OCI-LY3 (cell line): ENCODE measurements at regions not wholly inside any gene's neighbourhood (a gene's known extent, or its start where the extent isn't known, plus 50 kb on each side); places are given as distances from the start of the nearest gene placed in this dataset.

Experiments used
- H2AFZ ChIP-seq: fragments of 200-600, 300-600 bp; shearing (Covaris generic); 2 replicates; pipeline ENCODE4 v1.6.0; 2014; ENCODE audit warnings: antibody characterized with exemption, low read depth, low read length
- H3K27ac ChIP-seq: fragments of 200-600, 300-600 bp; sonication (generic); 2 replicates; pipeline ENCODE4 v1.5.1; 2014; ENCODE audit warnings: mild to moderate bottlenecking, low read length, moderate library complexity, mixed read lengths
- H3K27me3 ChIP-seq: fragments of 200-600, 300-600 bp; sonication (generic); 2 replicates; pipeline ENCODE4 v1.6.1; 2014; ENCODE audit warnings: low read depth, low read length, mixed read lengths
- H3K36me3 ChIP-seq: fragments of 200-600, 300-600 bp; sonication (generic); replicated peaks from 2 replicates; pipeline ENCODE3; 2014; ENCODE audit warnings: low read depth, low read length, mixed read lengths
- H3K4me1 ChIP-seq: fragments of 300-600, 200-600 bp; sonication (generic); 2 replicates; pipeline ENCODE4 v1.6.1; 2014; ENCODE audit warnings: low read length, mixed read lengths
- H3K4me2 ChIP-seq: fragments of 200-600, 300-600 bp; sonication (generic); 2 replicates; pipeline ENCODE4 v1.6.1; 2014; ENCODE audit warnings: low read length, mixed read lengths
- H3K4me3 ChIP-seq: fragments of 300-600, 200-600 bp; sonication (generic); 2 replicates; pipeline ENCODE4 v1.5.1; 2014; ENCODE audit warnings: antibody characterized with exemption, mild to moderate bottlenecking, low read length, moderate library complexity
- H3K79me2 ChIP-seq: fragments of 300-600, 200-600 bp; shearing (Covaris generic); 2 replicates; pipeline ENCODE4 v1.6.1; 2014; ENCODE audit warnings: mild to moderate bottlenecking, low read length, mixed read lengths
- H3K9ac ChIP-seq: fragments of 300-600, 200-600 bp; shearing (Covaris generic); 2 replicates; pipeline ENCODE4 v1.6.0; 2014; ENCODE audit warnings: mild to moderate bottlenecking, low read length, moderate library complexity
- H3K9me3 ChIP-seq: fragments of 200-600, 300-600 bp; shearing (Covaris generic); 2 replicates; pipeline ENCODE4 v1.6.1; 2014; ENCODE audit warnings: low read length, mixed read lengths; ENCODE audit not compliant: insufficient read depth
- H4K20me1 ChIP-seq: fragments of 200-600, 300-600 bp; sonication (generic); 2 replicates; pipeline ENCODE4 v1.6.1; 2016; ENCODE audit warnings: low read length, mixed read lengths; ENCODE audit not compliant: insufficient read depth
- CTCF ChIP-seq: fragments of 200-600, 300-600 bp; sonication (generic); IDR thresholded peaks from 2 replicates; pipeline ENCODE4 v1.5.1; 2014; ENCODE audit warnings: antibody characterized with exemption, low read length, low read depth
- EZH2phosphoT487 ChIP-seq: fragments of 200-600 bp; shearing (Covaris generic); IDR thresholded peaks from 2 replicates; pipeline ENCODE4 v1.6.1; 2018; ENCODE audit warnings: antibody characterized with exemption, mixed run types, low read depth

- no peak overlapping the region for H3K4me3 ChIP-seq
- H2AFZ ChIP-seq: no peak overlapping the region
- no peaks in the 10 kb centered on the region for H3K36me3 ChIP-seq
- H3K27me3 ChIP-seq: no peaks in the 10 kb centered on the region
- H3K79me2 ChIP-seq: no peaks in the 10 kb centered on the region
- H3K4me1 ChIP-seq: no peaks in the 10 kb centered on the region
- no peaks in the 10 kb centered on the region for H3K9me3 ChIP-seq
- H4K20me1 ChIP-seq: no peaks in the 10 kb centered on the region
- H3K27ac ChIP-seq: no peak overlapping the region
- TF ChIP-seq CTCF (no peak), EZH2phosphoT487 (no peak)
- no peak overlapping the region for H3K9ac ChIP-seq
- no peak overlapping the region for H3K4me2 ChIP-seq
Observed at GRCh38 chr5:57693488-57694305, 211.1 kb upstream of the ACTBL2 start.

- H3K4me3 ChIP-seq: no peak overlapping the region
- no peaks in the 10 kb centered on the region for H3K79me2 ChIP-seq
- H4K20me1 ChIP-seq: no peaks in the 10 kb centered on the region
- TF ChIP-seq CTCF (no peak), EZH2phosphoT487 (no peak)
- no peak overlapping the region for H3K27ac ChIP-seq
- H3K9ac ChIP-seq: no peak overlapping the region
- H3K4me1 ChIP-seq: no peaks in the 10 kb centered on the region
- no peaks in the 10 kb centered on the region for H3K9me3 ChIP-seq
- H3K27me3 ChIP-seq: no peaks in the 10 kb centered on the region
- no peak overlapping the region for H2AFZ ChIP-seq
- H3K4me2 ChIP-seq: no peak overlapping the region
- H3K36me3 ChIP-seq: no peaks in the 10 kb centered on the region
Observed at GRCh38 chr5:57692582-57693487, 210.2 kb upstream of the ACTBL2 start.

- H4K20me1 ChIP-seq: no peaks in the 10 kb centered on the region
Observed at GRCh38 chr5:57690724-57691123, 208.1 kb upstream of the ACTBL2 start.

More at GRCh38 chr5:57690724-57691123, 208.1 kb upstream of the ACTBL2 start:
- H3K79me2 ChIP-seq: no peaks in the 10 kb centered on the region
- H3K9me3 ChIP-seq: no peaks in the 10 kb centered on the region
- no peak overlapping the region for H2AFZ ChIP-seq
- H3K4me1 ChIP-seq: no peaks in the 10 kb centered on the region
- TF ChIP-seq EZH2phosphoT487 (no peak), CTCF (no peak)
- H3K4me2 ChIP-seq: no peak overlapping the region
- H3K4me3 ChIP-seq: no peak overlapping the region
- H3K36me3 ChIP-seq: no peaks in the 10 kb centered on the region
- H3K27me3 ChIP-seq: no peaks in the 10 kb centered on the region
- H3K27ac ChIP-seq: no peak overlapping the region
- no peak overlapping the region for H3K9ac ChIP-seq
